GM12878 (cell line): ENCODE measurements at regions not wholly inside any gene's neighbourhood (a gene's known extent, or its start where the extent isn't known, plus 50 kb on each side); places are given as distances from the start of the nearest gene placed in this dataset.

ENCODE experiments used
- CHD1 ChIP-seq: IDR thresholded peaks from 2 replicates; pipeline ENCODE4 v1.6.1; 2012; ENCODE audit warnings: low read depth, low read length, improper control_type of control experiment
- POLR2AphosphoS5 ChIP-seq: IDR thresholded peaks from 2 replicates; pipeline ENCODE4 v1.6.1; 2011; ENCODE audit warnings: mild to moderate bottlenecking, low read length, inconsistent platforms
- RAD21 ChIP-seq: IDR thresholded peaks from 2 replicates; pipeline ENCODE4 v1.6.1; 2011; ENCODE audit warnings: mild to moderate bottlenecking, low read depth, low read length, moderate library complexity; ENCODE audit not compliant: insufficient read depth
- RFX5 ChIP-seq: IDR thresholded peaks from 2 replicates; pipeline ENCODE4 v1.6.1; 2011; ENCODE audit warnings: low read depth, low read length, improper control_type of control experiment
- SIN3A ChIP-seq: IDR thresholded peaks from 2 replicates; pipeline ENCODE4 v1.6.1; 2012; ENCODE audit warnings: low read depth, low read length, improper control_type of control experiment
- SMC3 ChIP-seq: IDR thresholded peaks from 2 replicates; pipeline ENCODE4 v1.6.1; 2011; ENCODE audit warnings: low read length, improper control_type of control experiment, borderline replicate concordance
- SREBF1 ChIP-seq: IDR thresholded peaks from 2 replicates; pipeline ENCODE4 v1.6.1; 2012; ENCODE audit warnings: mild to moderate bottlenecking, low read length
- ZZZ3 ChIP-seq: IDR thresholded peaks from 2 replicates; pipeline ENCODE4 v1.6.1; 2011; ENCODE audit warnings: low read depth; ENCODE audit not compliant: control insufficient read depth, insufficient read length
- TF ChIP-seq, protein P1 (sequence below): fragments of 450-650 bp; IDR thresholded peaks from 2 replicates; pipeline ENCODE4 v1.6.1; 2014; ENCODE audit warnings: mild to moderate bottlenecking
- TF ChIP-seq, protein P2 (sequence below), 3 experiments: IDR thresholded peaks in 2 of 3; conservative IDR thresholded peaks in 1 of 3; 2 replicates each; pipeline ENCODE4 v1.5.1; 2011; ENCODE audit warnings: low read depth in 3 of 3, low read length in 3 of 3, mild to moderate bottlenecking in 3 of 3, control low read depth in 2 of 3, moderate library complexity in 2 of 3, inconsistent platforms in 1 of 3, mixed read lengths in 1 of 3; ENCODE audit not compliant: control insufficient read depth in 2 of 3, insufficient read depth in 1 of 3; ENCODE audit errors: extremely low read depth in 1 of 3
- TF ChIP-seq, protein P3 (sequence below): fragments of 450-650 bp; formaldehyde crosslinking; IDR thresholded peaks from 2 replicates; pipeline ENCODE4 v1.5.0; 2022; ENCODE audit warnings: mild to moderate bottlenecking, missing genetic modification characterization

DNA sequence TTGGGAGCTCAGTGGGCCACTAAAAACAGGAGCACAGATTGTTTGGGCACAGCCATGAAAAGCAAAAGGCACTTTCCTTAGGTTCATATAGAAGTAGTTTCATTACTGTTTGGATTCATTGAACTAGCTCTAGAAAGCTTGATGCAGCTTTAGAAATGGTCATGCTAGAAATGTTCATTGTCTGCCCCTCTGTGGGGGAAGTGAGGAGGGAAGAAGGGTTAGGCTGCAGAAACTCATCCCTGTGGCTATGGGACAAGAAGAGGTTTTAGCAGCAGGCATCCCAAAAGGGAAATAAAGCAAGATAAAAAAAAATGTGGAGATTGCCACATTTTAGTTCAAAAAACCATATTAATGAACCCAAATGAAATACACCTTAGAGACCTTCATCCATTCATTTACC lies 359.6 kb upstream of the PTBP2 start:
- no peak for TF ChIP-seq ZZZ3
- TF ChIP-seq, protein P1, sequence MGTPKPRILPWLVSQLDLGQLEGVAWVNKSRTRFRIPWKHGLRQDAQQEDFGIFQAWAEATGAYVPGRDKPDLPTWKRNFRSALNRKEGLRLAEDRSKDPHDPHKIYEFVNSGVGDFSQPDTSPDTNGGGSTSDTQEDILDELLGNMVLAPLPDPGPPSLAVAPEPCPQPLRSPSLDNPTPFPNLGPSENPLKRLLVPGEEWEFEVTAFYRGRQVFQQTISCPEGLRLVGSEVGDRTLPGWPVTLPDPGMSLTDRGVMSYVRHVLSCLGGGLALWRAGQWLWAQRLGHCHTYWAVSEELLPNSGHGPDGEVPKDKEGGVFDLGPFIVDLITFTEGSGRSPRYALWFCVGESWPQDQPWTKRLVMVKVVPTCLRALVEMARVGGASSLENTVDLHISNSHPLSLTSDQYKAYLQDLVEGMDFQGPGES, result no peak
- TF ChIP-seq SIN3A, result no peak
- no peak for TF ChIP-seq RAD21
- TF ChIP-seq SMC3, result no peak
- TF ChIP-seq, protein P2, sequence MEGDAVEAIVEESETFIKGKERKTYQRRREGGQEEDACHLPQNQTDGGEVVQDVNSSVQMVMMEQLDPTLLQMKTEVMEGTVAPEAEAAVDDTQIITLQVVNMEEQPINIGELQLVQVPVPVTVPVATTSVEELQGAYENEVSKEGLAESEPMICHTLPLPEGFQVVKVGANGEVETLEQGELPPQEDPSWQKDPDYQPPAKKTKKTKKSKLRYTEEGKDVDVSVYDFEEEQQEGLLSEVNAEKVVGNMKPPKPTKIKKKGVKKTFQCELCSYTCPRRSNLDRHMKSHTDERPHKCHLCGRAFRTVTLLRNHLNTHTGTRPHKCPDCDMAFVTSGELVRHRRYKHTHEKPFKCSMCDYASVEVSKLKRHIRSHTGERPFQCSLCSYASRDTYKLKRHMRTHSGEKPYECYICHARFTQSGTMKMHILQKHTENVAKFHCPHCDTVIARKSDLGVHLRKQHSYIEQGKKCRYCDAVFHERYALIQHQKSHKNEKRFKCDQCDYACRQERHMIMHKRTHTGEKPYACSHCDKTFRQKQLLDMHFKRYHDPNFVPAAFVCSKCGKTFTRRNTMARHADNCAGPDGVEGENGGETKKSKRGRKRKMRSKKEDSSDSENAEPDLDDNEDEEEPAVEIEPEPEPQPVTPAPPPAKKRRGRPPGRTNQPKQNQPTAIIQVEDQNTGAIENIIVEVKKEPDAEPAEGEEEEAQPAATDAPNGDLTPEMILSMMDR (IDR thresholded peaks at IDR 0.05 in 2 of 3, conservative IDR thresholded peaks at IDR 0.05 in 1 of 3; ENCODE audit: control insufficient read depth in 2 of 3, extremely low read depth in 1 of 3, insufficient read depth in 1 of 3, low read depth in 3 of 3, low read length in 3 of 3), result no peak
- TF ChIP-seq POLR2AphosphoS5, result no peak
- TF ChIP-seq CHD1, result no peak
- no peak for TF ChIP-seq SREBF1
- TF ChIP-seq RFX5, result no peak
- TF ChIP-seq, protein P3, sequence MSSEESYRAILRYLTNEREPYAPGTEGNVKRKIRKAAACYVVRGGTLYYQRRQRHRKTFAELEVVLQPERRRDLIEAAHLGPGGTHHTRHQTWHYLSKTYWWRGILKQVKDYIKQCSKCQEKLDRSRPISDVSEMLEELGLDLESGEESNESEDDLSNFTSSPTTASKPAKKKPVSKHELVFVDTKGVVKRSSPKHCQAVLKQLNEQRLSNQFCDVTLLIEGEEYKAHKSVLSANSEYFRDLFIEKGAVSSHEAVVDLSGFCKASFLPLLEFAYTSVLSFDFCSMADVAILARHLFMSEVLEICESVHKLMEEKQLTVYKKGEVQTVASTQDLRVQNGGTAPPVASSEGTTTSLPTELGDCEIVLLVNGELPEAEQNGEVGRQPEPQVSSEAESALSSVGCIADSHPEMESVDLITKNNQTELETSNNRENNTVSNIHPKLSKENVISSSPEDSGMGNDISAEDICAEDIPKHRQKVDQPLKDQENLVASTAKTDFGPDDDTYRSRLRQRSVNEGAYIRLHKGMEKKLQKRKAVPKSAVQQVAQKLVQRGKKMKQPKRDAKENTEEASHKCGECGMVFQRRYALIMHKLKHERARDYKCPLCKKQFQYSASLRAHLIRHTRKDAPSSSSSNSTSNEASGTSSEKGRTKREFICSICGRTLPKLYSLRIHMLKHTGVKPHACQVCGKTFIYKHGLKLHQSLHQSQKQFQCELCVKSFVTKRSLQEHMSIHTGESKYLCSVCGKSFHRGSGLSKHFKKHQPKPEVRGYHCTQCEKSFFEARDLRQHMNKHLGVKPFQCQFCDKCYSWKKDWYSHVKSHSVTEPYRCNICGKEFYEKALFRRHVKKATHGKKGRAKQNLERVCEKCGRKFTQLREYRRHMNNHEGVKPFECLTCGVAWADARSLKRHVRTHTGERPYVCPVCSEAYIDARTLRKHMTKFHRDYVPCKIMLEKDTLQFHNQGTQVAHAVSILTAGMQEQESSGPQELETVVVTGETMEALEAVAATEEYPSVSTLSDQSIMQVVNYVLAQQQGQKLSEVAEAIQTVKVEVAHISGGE (CRISPR knock-in tag), result no peak
